ENCODE measurements at regions not wholly inside any gene's neighbourhood (a gene's known extent, or its start where the extent isn't known, plus 50 kb on each side); places are given as distances from the start of the nearest gene placed in this dataset.
A peak's percentile ranks its signal among the peaks of the same experiment; 100 is the strongest.

- DNase-seq (ENCODE audit: low read depth) = no peak
Measured at GRCh38 chr15:31975830-31976229, 54.5 kb upstream of the CHRNA7 start.

DNA sequence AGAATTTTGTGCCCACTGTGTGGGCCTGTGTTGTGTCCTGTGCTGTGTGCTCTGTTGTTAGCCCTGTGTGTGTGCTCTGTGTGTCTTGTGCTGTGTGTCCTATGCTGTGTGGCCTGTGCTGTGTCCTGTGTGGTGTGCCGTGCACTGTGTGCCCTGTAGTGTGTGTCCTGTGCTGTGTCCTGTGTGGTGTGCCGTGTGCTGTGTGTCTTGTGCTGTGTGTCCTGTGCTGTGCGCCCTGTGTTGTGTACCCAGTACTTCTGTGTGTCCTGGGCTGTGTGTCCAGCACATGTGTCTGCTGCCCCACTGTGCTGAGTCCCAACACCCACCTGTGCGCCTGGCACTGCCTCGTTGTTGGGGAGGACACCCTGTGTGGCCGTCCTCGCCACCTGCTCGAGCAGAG lies 53.2 kb upstream of the CHRNA7 start:
- DNase-seq (ENCODE audit: low read depth) = no peak

- peak; percentile 25 for DNase-seq (ENCODE audit: low read depth)
Measured at GRCh38 chr15:31977812-31978661, 52.3 kb upstream of the CHRNA7 start.

Data from stimulated activated CD8-positive, alpha-beta memory T cell treated with anti-CD3 and anti-CD28 coated beads, Interleukin-12 subunit alpha, Interleukin-12 subunit beta, amount 100 ng/mL, for 4 hours (primary cell).